ENCODE measurements at regions not wholly inside any gene's neighbourhood (a gene's known extent, or its start where the extent isn't known, plus 50 kb on each side); places are given as distances from the start of the nearest gene placed in this dataset.

DNA sequence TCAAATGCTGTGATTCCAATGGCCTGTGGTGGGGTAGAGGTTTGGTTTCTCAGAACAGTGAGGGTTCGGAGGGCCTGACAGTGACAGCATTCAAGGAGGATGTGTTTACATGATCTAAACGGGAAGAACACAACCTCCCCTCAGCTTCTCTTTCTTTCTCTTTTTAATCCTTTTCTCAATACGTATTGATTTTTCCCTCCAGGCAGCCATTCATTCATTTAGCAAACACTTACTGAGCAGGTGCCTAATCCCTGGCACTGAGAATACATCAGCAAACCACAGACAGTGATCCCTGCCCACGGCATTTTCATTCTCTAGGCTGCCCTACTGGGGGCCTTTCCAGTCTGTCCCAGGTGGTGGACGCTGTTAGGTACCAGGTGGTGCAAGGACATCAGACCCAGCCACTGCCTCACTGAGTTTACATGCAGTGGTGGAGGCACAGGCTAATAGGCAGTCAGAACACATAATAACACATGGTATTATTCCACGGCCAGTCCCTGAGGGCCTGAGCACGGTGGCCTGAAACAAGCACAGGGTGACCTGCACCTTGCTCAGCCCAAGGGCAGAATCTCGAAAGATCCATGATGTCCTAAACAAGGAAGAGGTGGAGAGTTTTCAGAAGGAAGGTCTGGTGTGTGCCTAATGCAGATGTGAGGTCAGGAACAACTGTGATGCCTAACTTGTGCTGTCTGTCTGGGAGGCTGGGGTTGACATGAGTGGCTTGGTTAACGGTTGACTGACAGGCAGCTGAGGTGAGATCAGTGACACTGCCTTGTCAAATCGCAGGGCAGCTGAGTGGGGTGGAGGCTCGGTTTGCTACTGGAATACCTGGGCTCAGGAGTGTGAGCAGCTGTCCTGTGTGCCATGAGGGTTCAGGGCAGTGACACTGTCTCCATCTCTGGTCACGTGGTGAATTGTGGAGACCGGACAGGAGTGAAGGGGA is 785.5 kb upstream of the HS6ST1 start:
- Histone ChIP-seq H3K36me3 (ENCODE audit: insufficient read depth, low read length) (no peaks in the 10 kb centered on the region), H3K27ac (ENCODE audit: low read depth in 1 of 2, low read length in 2 of 2) (no peak overlapping the region), H3K4me1 (ENCODE audit: insufficient read depth, low read length) (no peaks in the 10 kb centered on the region), H3K4me3 (ENCODE audit: low read length) (no peak overlapping the region), H3K27me3 (ENCODE audit: control insufficient read depth in 1 of 2, insufficient read depth in 2 of 2, low read length in 2 of 2) (no peaks in the 10 kb centered on the region), H3K9me3 (ENCODE audit: control insufficient read depth in 1 of 2, insufficient read depth in 1 of 2, low read length in 2 of 2) (peaks cover 0 to 7% of the 10 kb centered on the region in 2 experiments)
- ATAC-seq (ENCODE audit: poor library complexity) (no peak), DNase-seq (no peak)
- Mint-ChIP-seq H3K36me3 (ENCODE audit: low read depth) (no peaks in the 10 kb centered on the region), H3K4me3 (no peak overlapping the region), H3K9me3 (no peaks in the 10 kb centered on the region), H3K4me1 (ENCODE audit: low read depth) (no peaks in the 10 kb centered on the region), H3K27me3 (no peaks in the 10 kb centered on the region), H3K27ac (no peak overlapping the region)
- ChIA-PET CTCF (no interaction called here), POLR2A (no interaction called here)
- TF ChIP-seq, protein P1, sequence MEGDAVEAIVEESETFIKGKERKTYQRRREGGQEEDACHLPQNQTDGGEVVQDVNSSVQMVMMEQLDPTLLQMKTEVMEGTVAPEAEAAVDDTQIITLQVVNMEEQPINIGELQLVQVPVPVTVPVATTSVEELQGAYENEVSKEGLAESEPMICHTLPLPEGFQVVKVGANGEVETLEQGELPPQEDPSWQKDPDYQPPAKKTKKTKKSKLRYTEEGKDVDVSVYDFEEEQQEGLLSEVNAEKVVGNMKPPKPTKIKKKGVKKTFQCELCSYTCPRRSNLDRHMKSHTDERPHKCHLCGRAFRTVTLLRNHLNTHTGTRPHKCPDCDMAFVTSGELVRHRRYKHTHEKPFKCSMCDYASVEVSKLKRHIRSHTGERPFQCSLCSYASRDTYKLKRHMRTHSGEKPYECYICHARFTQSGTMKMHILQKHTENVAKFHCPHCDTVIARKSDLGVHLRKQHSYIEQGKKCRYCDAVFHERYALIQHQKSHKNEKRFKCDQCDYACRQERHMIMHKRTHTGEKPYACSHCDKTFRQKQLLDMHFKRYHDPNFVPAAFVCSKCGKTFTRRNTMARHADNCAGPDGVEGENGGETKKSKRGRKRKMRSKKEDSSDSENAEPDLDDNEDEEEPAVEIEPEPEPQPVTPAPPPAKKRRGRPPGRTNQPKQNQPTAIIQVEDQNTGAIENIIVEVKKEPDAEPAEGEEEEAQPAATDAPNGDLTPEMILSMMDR (IDR thresholded peaks at IDR 0.05) = no peak
- intact Hi-C loops (cut with DNase I, micrococcal nuclease) = no loop called here

DNA sequence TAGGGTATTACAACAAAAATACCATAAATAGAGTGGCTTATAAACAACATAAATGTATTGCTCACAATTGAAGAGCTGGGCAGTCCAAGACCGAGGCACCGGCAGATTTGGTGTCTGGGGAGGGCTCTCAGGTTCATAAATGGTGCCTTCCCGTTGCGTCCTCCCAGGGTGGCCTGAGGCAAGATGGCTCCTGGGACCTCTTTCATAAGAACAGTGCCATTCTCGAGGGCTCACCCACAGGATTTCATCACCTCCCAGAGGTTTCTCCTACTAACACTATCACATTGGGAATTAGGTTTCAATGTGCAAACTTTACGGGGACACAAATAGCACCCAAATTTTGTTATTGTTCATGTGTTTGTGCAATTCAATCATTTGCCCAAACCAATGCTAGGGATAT is 793.5 kb upstream of the HS6ST1 start:
- no peak for DNase-seq
- no peak for ATAC-seq (ENCODE audit: poor library complexity)
- H3K27ac ChIP-seq (ENCODE audit: low read depth in 1 of 2, low read length in 2 of 2) = no peak overlapping the region
- TF ChIP-seq, protein P1 (IDR thresholded peaks at IDR 0.05) = no peak
- no peaks in the 10 kb centered on the region for H3K27me3 ChIP-seq (ENCODE audit: control insufficient read depth in 1 of 2, insufficient read depth in 2 of 2, low read length in 2 of 2)
- no peak overlapping the region for H3K4me3 ChIP-seq (ENCODE audit: low read length)
- intact Hi-C loops (cut with DNase I, micrococcal nuclease) = no loop called here
- no peaks in the 10 kb centered on the region for H3K36me3 Mint-ChIP-seq (ENCODE audit: low read depth)
- H3K9me3 Mint-ChIP-seq = no peaks in the 10 kb centered on the region
- no peaks in the 10 kb centered on the region for H3K4me1 ChIP-seq (ENCODE audit: insufficient read depth, low read length)
- H3K36me3 ChIP-seq (ENCODE audit: insufficient read depth, low read length) = no peaks in the 10 kb centered on the region
- no peak overlapping the region for H3K27ac Mint-ChIP-seq
- H3K27me3 Mint-ChIP-seq = no peaks in the 10 kb centered on the region
- H3K4me1 Mint-ChIP-seq (ENCODE audit: low read depth) = no peaks in the 10 kb centered on the region
- H3K4me3 Mint-ChIP-seq = no peak overlapping the region
- POLR2A ChIA-PET = no interaction called here
- CTCF ChIA-PET = no interaction called here
- peaks cover 0 to 11% of the 10 kb centered on the region in 2 experiments for H3K9me3 ChIP-seq (ENCODE audit: control insufficient read depth in 1 of 2, insufficient read depth in 1 of 2, low read length in 2 of 2)

DNA sequence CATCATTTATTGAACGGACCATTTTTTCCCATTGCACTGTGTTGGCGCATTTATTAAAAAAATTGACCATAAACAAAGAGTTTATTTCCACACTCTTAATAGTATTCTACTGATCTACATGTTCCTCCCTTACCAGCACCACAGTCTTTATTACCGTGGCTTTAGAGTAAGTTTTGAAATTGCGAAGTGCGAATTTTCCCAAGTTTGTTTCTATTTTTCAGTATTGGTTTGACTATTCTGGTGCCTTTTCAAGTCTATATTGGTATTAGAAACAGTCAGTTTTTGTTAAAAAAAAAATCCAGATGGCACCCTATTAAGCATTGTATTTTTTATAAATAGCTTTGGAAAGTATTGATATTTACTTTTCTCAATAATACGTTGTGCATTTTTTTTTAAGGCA is 795.1 kb upstream of the HS6ST1 start:
- no peaks in the 10 kb centered on the region for H3K36me3 ChIP-seq (ENCODE audit: insufficient read depth, low read length)
- Mint-ChIP-seq H3K36me3 (ENCODE audit: low read depth) (no peaks in the 10 kb centered on the region), H3K27me3 (no peaks in the 10 kb centered on the region), H3K4me3 (no peak overlapping the region), H3K27ac (no peak overlapping the region), H3K4me1 (ENCODE audit: low read depth) (no peaks in the 10 kb centered on the region), H3K9me3 (no peaks in the 10 kb centered on the region)
- H3K4me1 ChIP-seq (ENCODE audit: insufficient read depth, low read length) = no peaks in the 10 kb centered on the region
- ATAC-seq (ENCODE audit: poor library complexity) (no peak), DNase-seq (no peak)
- intact Hi-C loops (cut with DNase I, micrococcal nuclease) = no loop called here
- POLR2A ChIA-PET = no interaction called here
- TF ChIP-seq, protein P1 (IDR thresholded peaks at IDR 0.05) = no peak
- CTCF ChIA-PET = no interaction called here
- H3K4me3 ChIP-seq (ENCODE audit: low read length) = no peak overlapping the region
- peaks cover 0 to 7% of the 10 kb centered on the region in 2 experiments for H3K9me3 ChIP-seq (ENCODE audit: control insufficient read depth in 1 of 2, insufficient read depth in 1 of 2, low read length in 2 of 2)
- H3K27ac ChIP-seq (ENCODE audit: low read depth in 1 of 2, low read length in 2 of 2) = no peak overlapping the region
- no peaks in the 10 kb centered on the region for H3K27me3 ChIP-seq (ENCODE audit: control insufficient read depth in 1 of 2, insufficient read depth in 2 of 2, low read length in 2 of 2)

Measured in CD4-positive, alpha-beta T cell (primary cell).